ENCODE measurements at regions not wholly inside any gene's neighbourhood (a gene's known extent, or its start where the extent isn't known, plus 50 kb on each side); places are given as distances from the start of the nearest gene placed in this dataset.

DNA sequence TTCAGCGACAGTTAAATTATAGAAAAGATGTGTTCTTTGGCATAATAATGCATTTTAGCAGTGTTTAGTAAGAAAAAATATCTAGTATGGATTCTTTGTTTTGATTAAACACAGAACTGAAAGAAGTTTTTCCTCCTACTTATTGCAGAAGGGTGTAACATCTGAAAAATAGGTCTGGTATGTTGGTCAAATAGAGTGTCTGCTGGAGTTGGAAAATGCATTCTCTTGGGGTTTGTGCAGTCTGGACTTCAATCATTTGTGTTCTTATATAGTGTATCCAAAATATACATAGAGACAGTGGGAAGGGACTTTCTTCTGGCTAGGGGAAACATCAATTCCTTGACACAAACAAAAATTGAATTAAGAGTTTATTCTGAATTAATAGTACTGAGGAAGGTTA is 132.4 kb upstream of the MAN1A1 start:
- ATAC-seq (no peak), DNase-seq (no peak)
- no peak overlapping the region for H3K4me3 ChIP-seq
- no peaks in the 10 kb centered on the region for H3K27me3 ChIP-seq (ENCODE audit: low read depth)
- intact Hi-C loops (cut with DNase I) = no loop called here
- no peaks in the 10 kb centered on the region for H3K4me1 ChIP-seq
- no peak overlapping the region for H3K27ac ChIP-seq
- no peaks in the 10 kb centered on the region for H3K9me3 ChIP-seq
- no peaks in the 10 kb centered on the region for H3K36me3 ChIP-seq
- no peak for TF ChIP-seq CTCF (IDR thresholded peaks at IDR 0.05)

GRCh38 chr6:119480961-119481497 is 131.5 kb upstream of the MAN1A1 start:
- no peaks in the 10 kb centered on the region for H3K4me1 ChIP-seq
- H3K36me3 ChIP-seq = no peaks in the 10 kb centered on the region
- no peak for DNase-seq
- no peak for ATAC-seq
- H3K4me3 ChIP-seq = no peak overlapping the region
- no peaks in the 10 kb centered on the region for H3K9me3 ChIP-seq
- no peaks in the 10 kb centered on the region for H3K27me3 ChIP-seq (ENCODE audit: low read depth)
- H3K27ac ChIP-seq = no peak overlapping the region
- no peak for TF ChIP-seq CTCF (IDR thresholded peaks at IDR 0.05)
- intact Hi-C loops (cut with DNase I) = no loop called here

DNA sequence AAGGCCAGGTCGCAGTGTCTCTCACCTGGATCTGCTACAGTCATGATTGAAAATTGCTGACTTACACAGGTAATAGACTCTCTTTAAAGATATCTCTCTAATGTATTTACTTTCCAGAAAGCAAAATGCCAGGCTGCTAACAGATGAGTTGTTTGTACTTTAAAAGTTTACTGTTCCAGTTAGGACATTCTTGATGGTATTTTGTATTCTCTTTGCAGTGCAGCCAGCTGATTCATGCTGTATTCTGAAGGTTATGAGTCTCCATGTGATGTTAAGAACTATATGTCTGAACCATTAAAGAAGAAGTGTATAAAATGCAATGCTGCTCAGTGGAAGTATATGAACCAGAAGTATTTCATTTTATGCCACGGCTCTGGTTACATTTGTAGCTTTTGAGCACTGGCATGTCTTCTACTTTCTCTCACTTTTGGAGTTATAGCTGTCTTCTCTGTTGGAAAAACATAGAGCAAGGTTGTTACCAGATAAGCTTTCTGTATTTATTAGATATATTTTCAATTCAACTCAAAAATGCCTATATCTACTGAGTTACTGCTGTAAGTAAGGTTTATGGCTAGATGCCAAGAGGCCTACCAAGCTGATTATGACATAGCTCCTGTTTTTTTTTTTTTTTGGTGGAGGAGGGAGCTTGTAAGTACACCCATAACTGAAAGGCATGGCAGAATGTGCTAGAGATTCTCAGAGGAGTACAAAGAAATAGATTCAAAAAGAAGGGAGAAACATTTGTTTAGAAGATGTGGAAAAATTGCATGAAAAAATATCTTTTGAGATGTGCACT is 130.5 kb upstream of the MAN1A1 start:
- Histone ChIP-seq H3K4me3 (no peak overlapping the region), H3K27me3 (ENCODE audit: low read depth) (no peaks in the 10 kb centered on the region), H3K4me1 (no peaks in the 10 kb centered on the region), H3K9me3 (no peaks in the 10 kb centered on the region), H3K36me3 (no peaks in the 10 kb centered on the region), H3K27ac (no peak overlapping the region)
- ATAC-seq = no peak
- no peak for DNase-seq
- intact Hi-C loops (cut with DNase I) = no loop called here
- no peak for TF ChIP-seq CTCF (IDR thresholded peaks at IDR 0.05)

DNA sequence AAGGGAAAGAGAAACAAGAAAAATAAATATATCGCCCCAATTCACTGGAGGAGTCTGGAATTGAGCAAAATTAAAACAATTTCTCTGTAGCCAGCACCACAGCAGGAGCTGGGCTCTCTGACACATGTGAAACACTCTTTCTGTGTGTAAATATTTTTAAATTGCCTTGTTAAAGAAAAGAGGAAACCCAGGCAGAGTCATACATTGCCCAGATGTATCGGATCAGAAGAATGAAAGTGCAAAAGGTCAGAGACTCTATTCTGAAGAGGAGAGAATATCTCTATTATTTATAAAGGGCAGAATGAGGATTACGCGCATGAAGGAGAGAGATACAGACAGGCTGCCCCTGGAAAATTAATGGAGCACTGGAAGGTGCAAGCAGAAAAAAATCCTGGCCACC is 127.0 kb upstream of the MAN1A1 start:
- ATAC-seq (no peak), DNase-seq (no peak)
- H3K27ac ChIP-seq = no peak overlapping the region

DNA sequence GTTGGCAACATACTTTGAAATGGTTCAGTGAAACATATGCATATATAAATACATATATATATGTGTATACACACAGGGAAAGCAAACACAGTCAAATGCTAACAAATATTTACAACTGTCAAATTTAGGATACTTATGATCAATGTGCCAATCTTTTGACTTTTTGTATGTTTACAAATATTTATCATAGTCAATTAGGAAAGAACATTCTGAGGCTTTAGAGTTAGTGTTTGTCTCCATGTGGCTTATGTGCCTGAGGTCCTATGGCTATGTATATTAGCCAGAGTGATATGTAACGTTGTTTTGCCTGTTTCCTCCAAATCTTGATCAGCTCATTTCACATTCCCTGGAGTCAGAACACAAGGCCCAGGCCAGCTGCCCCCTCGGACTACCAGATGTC is 126.5 kb upstream of the MAN1A1 start:
- no peak overlapping the region for H3K4me3 ChIP-seq
- no peaks in the 10 kb centered on the region for H3K4me1 ChIP-seq
- DNase-seq = no peak
- ATAC-seq = no peak
- intact Hi-C loops (cut with DNase I) = no loop called here
- no peak overlapping the region for H3K27ac ChIP-seq
- H3K36me3 ChIP-seq = no peaks in the 10 kb centered on the region
- TF ChIP-seq CTCF (IDR thresholded peaks at IDR 0.05) = no peak
- H3K27me3 ChIP-seq (ENCODE audit: low read depth) = no peaks in the 10 kb centered on the region
- no peaks in the 10 kb centered on the region for H3K9me3 ChIP-seq

More for the DNA sequence above, 127.0 kb upstream of the MAN1A1 start:
- TF ChIP-seq CTCF (IDR thresholded peaks at IDR 0.05) = no peak
- no peaks in the 10 kb centered on the region for H3K36me3 ChIP-seq
- no peak overlapping the region for H3K4me3 ChIP-seq
- H3K9me3 ChIP-seq = no peaks in the 10 kb centered on the region
- no peaks in the 10 kb centered on the region for H3K4me1 ChIP-seq
- H3K27me3 ChIP-seq (ENCODE audit: low read depth) = no peaks in the 10 kb centered on the region
- intact Hi-C loops (cut with DNase I) = no loop called here

All from lower lobe of right lung (tissue), 2 donors.